Breast epithelium (tissue), 4 donors: ENCODE measurements at regions not wholly inside any gene's neighbourhood (a gene's known extent, or its start where the extent isn't known, plus 50 kb on each side); places are given as distances from the start of the nearest gene placed in this dataset.

ENCODE experiments used
- DNase-seq, 2 donors: peaks; one replicate each; pipeline ENCODE4 v3.0.0-alpha.2; 2019; ENCODE audit warnings: low spot score in 2 of 2
- H3K27ac ChIP-seq, 2 donors: fragments of 200-600 bp; sonication (generic) in 1 of 2; one replicate each; pipeline ENCODE4 v1.5.1; 2016 to 2019; ENCODE audit warnings: mild to moderate bottlenecking in 1 of 2
- H3K27me3 ChIP-seq, 2 donors: fragments of 200-600 bp; sonication (generic) in 1 of 2; one replicate each; pipeline versions ENCODE4 v1.5.1 to v1.6.0; 2017 to 2019; ENCODE audit warnings: control low read depth in 1 of 2, mild to moderate bottlenecking in 1 of 2
- H3K36me3 ChIP-seq: fragments of 200-600 bp; one replicate; pipeline ENCODE4 v1.5.1; 2019
- H3K4me1 ChIP-seq, 2 donors: fragments of 200-600 bp; sonication (generic); one replicate each; pipeline ENCODE4 v1.5.1; 2016 to 2019; ENCODE audit warnings: control low read depth in 1 of 2
- H3K4me3 ChIP-seq, 3 donors: fragments of 200-600 bp; sonication (generic); 1 replicate in 2 of 3; 2 replicates in 1 of 3; pipeline ENCODE4 v1.5.1; 2016 to 2019; ENCODE audit warnings: mild to moderate bottlenecking in 3 of 3, moderate library complexity in 2 of 3
- H3K9me3 ChIP-seq, 2 donors: fragments of 200-600 bp; sonication (generic) in 1 of 2; one replicate each; pipeline ENCODE4 v1.5.1; 2016 to 2019; ENCODE audit warnings: control low read depth in 1 of 2
- POLR2A ChIP-seq: fragments of 450-650 bp; IDR thresholded peaks from one replicate; pipeline ENCODE4 v1.6.1; 2016; ENCODE audit warnings: antibody characterized with exemption, mild to moderate bottlenecking, moderate library complexity
- POLR2AphosphoS5 ChIP-seq, 3 donors: sonication (generic); formaldehyde crosslinking; IDR thresholded peaks; one replicate each; pipeline ENCODE4 v1.6.1; 2017; ENCODE audit warnings: antibody characterized with exemption in 3 of 3
- intact Hi-C: fragments of 100-400 bp; cut with DNase I; formaldehyde crosslinking; loops from one replicate; pipeline ENCODE4 v1.15.1; 2023; ENCODE audit warnings: low total_unique reads
- TF ChIP-seq, protein P1 (sequence below), 3 donors: fragments of 450-650 bp; IDR thresholded peaks; one replicate each; pipeline ENCODE4 v1.5.1; 2016 to 2017; ENCODE audit warnings: antibody characterized with exemption in 3 of 3, mild to moderate bottlenecking in 3 of 3, moderate library complexity in 3 of 3

DNA sequence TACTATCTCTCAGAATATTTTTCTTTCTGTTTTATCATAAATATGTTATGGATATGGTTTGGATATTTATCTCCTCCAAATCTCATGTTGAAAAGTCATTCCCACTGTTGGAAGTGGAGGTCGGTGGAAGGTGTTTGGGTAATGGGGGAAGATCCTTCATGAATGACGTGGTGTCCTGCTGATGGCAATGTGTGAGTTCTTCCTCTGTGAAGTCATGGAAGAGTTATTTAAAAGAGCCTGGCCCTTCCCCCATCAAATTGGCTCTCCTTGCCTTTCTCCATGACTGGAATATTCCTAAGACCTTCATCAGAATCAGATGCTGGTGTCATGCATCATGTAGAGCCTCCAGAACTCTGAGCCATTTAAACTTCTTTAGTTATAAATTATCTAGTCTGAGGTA, 1291.6 kb downstream of the FSCB start:
- H3K27ac ChIP-seq = no peak overlapping the region
- H3K4me1 ChIP-seq = no peaks in the 10 kb centered on the region
- TF ChIP-seq POLR2AphosphoS5 (IDR thresholded peaks at IDR 0.05) (no peak), POLR2A (no peak)
- TF ChIP-seq, protein P1, sequence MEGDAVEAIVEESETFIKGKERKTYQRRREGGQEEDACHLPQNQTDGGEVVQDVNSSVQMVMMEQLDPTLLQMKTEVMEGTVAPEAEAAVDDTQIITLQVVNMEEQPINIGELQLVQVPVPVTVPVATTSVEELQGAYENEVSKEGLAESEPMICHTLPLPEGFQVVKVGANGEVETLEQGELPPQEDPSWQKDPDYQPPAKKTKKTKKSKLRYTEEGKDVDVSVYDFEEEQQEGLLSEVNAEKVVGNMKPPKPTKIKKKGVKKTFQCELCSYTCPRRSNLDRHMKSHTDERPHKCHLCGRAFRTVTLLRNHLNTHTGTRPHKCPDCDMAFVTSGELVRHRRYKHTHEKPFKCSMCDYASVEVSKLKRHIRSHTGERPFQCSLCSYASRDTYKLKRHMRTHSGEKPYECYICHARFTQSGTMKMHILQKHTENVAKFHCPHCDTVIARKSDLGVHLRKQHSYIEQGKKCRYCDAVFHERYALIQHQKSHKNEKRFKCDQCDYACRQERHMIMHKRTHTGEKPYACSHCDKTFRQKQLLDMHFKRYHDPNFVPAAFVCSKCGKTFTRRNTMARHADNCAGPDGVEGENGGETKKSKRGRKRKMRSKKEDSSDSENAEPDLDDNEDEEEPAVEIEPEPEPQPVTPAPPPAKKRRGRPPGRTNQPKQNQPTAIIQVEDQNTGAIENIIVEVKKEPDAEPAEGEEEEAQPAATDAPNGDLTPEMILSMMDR (IDR thresholded peaks at IDR 0.05) = no peak
- H3K4me3 ChIP-seq = no peak overlapping the region
- H3K9me3 ChIP-seq = no peaks in the 10 kb centered on the region
- DNase-seq = no peak
- no peaks in the 10 kb centered on the region for H3K36me3 ChIP-seq
- no peaks in the 10 kb centered on the region for H3K27me3 ChIP-seq
- intact Hi-C loops = loop anchor here (5.0 kb wide), 2 partner anchors 388 to 883 kb away; no protein-coding TSS in a partner anchor

DNA sequence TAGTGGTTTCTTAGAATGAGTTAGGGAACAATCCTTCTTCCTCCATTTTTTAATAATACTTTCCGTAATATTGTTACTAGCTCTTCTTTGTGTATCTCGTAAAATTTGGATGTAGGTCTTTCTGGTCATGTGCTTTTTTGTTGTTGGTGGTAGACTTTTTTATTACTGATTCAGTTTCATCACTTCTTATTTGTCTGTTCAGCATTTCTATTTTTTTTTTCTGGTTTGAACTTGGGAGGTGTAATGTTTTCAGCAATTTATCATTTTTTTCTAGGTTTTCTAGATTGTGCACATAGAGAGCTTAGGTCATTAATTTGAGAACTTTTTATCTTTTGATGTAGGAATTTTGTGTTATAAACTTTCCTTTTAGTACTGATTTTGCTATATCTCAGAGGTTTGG, 1299.9 kb downstream of the FSCB start:
- no peak for DNase-seq
- intact Hi-C loops = no loop called here
- no peaks in the 10 kb centered on the region for H3K4me1 ChIP-seq

DNA sequence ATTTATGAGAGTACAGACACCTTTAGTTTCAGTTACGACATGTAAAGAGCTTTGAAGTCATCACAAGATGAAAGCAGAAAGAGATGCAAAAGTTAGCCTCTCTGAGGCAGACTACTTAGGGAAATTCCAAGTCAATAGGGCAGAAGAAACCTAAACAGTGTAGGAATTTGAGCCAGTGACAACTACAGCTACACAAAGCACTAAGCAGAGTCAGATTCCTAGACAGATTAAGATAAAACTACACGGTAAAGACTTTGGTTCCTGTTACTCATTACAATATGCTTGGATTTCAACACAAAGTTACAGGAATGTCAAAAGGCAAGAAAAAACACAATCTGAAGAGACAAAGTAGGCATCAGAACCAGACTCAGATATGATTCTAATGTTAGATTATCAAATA, 1302.3 kb downstream of the FSCB start:
- H3K27me3 ChIP-seq = no peaks in the 10 kb centered on the region
- H3K27ac ChIP-seq = no peak overlapping the region
- no peaks in the 10 kb centered on the region for H3K9me3 ChIP-seq
- H3K4me1 ChIP-seq = no peaks in the 10 kb centered on the region
- intact Hi-C loops = no loop called here
- no peak overlapping the region for H3K4me3 ChIP-seq
- no peak for DNase-seq
- H3K36me3 ChIP-seq = no peaks in the 10 kb centered on the region
- no peak for TF ChIP-seq POLR2AphosphoS5 (IDR thresholded peaks at IDR 0.05)
- TF ChIP-seq, protein P1 (IDR thresholded peaks at IDR 0.05) = no peak
- TF ChIP-seq POLR2A = no peak

More for the DNA sequence above, 1299.9 kb downstream of the FSCB start:
- Histone ChIP-seq H3K27ac (no peak overlapping the region), H3K36me3 (no peaks in the 10 kb centered on the region), H3K4me3 (no peak overlapping the region), H3K9me3 (no peaks in the 10 kb centered on the region), H3K27me3 (no peaks in the 10 kb centered on the region)
- TF ChIP-seq, protein P1 (IDR thresholded peaks at IDR 0.05) = no peak
- TF ChIP-seq POLR2A (no peak), POLR2AphosphoS5 (IDR thresholded peaks at IDR 0.05) (no peak)

DNA sequence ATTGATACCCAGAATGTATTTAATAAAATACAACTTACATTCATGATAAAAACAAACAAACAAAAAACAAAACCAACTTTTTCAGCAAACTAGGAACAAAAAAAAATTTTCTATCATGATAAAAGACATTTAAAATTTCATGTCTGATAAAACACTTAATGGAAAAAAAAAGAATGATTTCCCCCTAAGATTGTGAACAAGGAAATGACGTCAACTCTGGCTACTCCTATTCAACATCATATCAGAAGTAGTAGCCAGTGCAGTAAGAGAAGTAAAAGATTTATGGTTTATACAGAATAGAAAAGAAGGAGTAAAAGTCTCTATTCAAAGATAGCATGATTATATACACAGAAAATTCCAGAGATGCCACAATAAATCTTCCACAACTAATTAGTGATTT, 1306.6 kb downstream of the FSCB start:
- Histone ChIP-seq H3K9me3 (no peaks in the 10 kb centered on the region), H3K27me3 (no peaks in the 10 kb centered on the region), H3K4me1 (no peaks in the 10 kb centered on the region), H3K36me3 (no peaks in the 10 kb centered on the region), H3K4me3 (no peak overlapping the region), H3K27ac (no peak overlapping the region)
- TF ChIP-seq POLR2AphosphoS5 (IDR thresholded peaks at IDR 0.05) = no peak
- TF ChIP-seq, protein P1 (IDR thresholded peaks at IDR 0.05) = no peak
- intact Hi-C loops = no loop called here
- no peak for DNase-seq

DNA sequence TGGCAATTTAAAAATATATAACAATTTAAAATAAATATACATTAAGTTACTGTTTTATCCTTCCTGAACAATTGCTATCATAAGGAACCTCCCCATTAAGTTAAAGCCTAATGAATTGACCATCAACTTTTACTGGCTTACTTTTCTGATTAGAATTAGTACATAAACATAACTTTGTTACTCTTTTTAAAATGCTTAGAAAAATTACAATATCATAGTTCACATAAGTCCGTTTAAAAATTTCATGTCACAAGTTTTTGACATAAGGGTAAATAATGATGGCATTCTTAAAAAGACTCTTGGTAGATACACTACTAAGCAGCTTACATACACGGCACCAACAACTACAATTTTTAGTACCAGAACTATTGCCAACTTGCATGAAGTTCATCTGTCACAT, 1308.6 kb downstream of the FSCB start:
- TF ChIP-seq POLR2A (no peak), POLR2AphosphoS5 (IDR thresholded peaks at IDR 0.05) (no peak)
- TF ChIP-seq, protein P1 (IDR thresholded peaks at IDR 0.05) = no peak
- Histone ChIP-seq H3K36me3 (no peaks in the 10 kb centered on the region), H3K27me3 (no peaks in the 10 kb centered on the region), H3K9me3 (no peaks in the 10 kb centered on the region), H3K27ac (no peak overlapping the region), H3K4me1 (no peaks in the 10 kb centered on the region), H3K4me3 (no peak overlapping the region)
- intact Hi-C loops = no loop called here
- DNase-seq = no peak
